GM21786 (cell line): ENCODE measurements at regions not wholly inside any gene's neighbourhood (a gene's known extent, or its start where the extent isn't known, plus 50 kb on each side); places are given as distances from the start of the nearest gene placed in this dataset.
"Not testable (repeated sequence)": the region's sequence is repeated elsewhere in the genome, so short reads cannot be mapped to it uniquely, and the experiment has no call there.

Experiments used
- ATAC-seq: cut with Tn5 transposase; IDR thresholded peaks from one replicate; pipeline ENCODE4 v1.9.1; 2021; ENCODE audit not compliant: unreplicated experiment

DNA sequence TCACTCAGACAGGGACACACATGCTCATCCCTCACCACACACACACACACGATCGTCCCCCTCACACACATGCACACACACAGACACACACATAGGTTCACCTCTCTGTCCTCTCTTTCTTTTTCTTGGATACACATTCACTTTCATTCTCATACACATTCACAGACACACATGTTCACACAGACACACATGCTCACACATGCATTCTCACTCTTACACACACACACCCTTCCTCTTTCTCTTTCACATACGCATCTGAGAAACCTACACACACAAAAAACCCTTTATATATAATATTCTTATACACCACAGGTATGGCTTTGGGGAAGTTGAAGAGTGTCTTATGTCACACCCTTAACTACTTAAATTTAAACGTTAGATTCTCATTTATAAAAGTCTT lies 248.6 kb upstream of the RUNX1 start:
- ATAC-seq, result no peak

DNA sequence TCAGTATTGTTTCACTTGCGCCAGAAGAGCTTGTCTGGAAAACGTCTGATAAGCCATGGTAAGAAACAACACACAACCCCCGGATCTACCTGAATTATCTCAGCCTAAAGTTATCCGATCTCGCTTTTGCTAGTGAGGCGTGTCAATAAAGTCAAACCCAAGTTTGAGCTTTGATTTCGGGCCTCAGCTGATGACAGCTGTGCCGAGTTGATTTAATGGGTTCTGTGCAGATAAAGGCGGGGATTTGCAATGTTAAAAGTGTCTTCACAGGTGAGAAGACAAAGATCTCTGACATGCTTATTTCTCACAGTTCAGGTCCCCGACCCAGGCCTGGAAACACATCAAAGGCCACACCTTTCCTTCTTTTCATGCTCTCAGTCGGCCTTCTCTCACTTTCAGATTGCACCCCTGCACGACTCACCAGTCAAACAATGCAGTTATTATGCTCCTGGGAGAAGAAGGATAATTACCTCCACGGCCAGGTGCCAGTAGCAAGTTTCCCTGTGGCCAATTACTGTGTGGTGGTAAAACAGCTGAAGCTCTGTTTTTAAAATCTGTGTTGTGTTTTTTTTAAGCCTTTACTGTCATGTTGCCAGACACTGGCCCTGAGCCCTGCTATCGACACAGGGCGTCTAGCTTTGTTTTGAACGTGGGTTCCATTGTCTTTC lies 245.3 kb upstream of the RUNX1 start:
- ATAC-seq, result no peak

DNA sequence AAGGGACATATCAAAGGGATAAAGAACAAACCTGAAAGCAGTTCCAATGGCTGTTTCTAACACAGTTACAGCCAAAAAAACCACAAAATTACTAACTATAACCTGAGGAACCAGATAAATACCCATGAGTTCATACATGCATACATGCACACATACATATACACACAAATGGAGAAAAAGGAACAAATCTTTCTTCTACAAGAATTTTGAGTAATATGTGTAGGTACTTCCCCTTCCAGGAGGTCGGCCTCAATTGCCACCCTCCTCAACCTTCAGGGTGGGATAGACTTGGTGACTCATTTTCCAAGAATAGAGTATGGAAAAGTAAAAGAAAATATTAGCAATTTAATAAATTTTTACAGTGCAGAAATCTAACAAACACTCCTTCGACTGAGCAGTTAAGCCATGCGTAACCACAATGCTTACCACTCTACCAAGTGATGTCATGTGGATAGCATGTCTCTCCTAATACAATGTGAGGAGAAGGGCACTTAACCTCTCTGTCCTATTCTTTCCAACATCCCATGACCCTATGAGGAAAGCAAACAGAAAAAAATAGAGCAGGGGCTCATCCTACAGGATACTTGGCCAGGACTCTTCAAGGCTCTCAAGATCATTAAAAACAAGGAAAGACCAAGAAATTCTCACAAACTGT lies 243.0 kb upstream of the RUNX1 start:
- no peak for ATAC-seq

DNA sequence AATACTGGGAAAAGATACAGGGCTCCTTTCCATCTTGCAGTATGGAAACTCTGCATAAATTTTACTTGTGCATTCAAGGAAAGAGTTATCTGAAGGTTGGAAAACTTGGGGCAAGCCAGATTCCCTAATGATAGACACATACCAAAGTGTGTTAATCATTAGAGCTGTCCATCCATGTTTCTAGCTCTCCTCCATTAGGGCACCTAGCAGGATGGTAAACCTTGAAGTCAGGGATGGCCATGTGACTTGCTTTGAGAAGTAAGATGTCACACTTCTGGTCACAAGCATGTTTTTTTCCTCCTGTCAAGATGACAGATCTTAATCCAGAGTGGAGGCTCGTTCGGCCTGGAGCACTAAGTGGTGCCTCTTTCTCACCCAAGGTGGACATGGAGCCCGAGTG lies 241.9 kb upstream of the RUNX1 start:
- ATAC-seq, result no peak

DNA sequence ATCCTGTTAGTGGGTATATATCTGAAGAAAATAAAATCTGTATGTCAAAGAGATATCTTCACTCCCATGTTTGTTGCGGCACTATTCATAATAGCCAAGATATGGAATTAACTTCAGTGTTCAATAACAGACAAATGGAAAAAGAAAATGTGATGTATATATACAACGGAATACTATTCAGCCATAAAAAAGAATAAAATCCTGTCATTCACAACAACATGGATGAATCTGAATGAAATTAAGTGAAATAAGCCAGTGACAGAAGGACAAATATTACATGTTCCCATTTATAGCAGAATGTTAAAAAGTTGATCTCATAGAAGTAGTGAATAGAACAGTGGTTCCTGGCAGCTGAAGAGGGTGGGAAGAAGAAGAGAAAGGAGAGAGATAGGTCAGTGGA lies 239.1 kb upstream of the RUNX1 start:
- no peak for ATAC-seq

DNA sequence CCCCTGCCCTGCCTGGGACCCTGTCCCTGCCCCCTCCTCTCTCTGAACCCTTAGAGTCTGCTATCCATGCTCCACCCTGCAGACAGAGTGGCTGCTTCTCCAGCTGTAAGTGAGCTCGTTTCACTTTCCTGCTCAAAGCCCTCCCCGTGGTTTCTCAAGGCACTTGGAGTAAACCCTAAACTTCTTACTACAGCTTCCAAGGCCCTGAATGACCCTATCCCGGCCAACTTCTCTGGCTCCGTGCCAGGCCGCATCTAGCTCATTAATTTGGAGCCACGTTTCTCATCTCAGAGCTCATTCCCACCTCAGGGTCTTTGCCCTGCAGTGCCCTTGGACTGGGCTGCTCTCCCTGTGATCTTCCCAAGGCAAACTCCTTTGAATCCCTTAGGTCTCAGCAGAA lies 235.1 kb upstream of the RUNX1 start:
- no peak for ATAC-seq

DNA sequence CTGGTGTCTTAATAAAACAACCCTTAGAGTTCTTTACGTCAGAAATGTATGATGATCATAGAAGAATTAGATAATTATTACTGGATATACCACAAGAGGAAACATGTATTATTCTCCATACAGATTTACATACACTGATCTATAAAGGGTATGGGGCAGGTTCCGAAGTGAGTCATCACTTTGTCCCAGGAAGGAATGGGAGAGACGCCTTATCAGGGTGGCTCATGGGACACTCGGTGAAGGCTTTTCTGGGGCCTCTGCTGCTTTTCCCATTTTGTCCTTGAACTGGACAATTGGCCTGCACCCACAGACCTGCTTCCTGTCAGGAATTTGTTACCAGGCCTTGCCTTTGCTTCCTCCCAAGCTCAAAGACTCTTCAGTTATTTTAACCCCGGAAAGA lies 233.8 kb upstream of the RUNX1 start:
- no peak for ATAC-seq

DNA sequence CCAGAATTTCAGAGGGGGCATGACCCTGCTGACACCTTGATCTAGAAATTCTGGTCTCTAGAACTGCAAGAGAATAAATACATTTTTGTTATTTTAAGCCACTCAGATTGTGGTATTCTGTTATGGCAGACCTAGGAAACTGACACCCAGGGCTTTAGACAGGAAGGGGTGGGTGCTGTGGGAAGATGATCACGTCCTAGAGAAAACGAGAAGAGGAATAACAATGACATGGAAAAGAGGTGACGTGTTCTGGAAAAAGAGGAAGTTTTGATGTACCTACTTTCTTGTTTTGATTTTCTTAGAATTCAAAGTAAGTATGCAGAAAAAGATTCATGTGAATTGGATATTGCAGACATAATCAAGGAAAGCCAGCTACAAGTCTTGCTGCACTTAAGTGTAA lies 232.9 kb upstream of the RUNX1 start:
- ATAC-seq, result no peak

DNA sequence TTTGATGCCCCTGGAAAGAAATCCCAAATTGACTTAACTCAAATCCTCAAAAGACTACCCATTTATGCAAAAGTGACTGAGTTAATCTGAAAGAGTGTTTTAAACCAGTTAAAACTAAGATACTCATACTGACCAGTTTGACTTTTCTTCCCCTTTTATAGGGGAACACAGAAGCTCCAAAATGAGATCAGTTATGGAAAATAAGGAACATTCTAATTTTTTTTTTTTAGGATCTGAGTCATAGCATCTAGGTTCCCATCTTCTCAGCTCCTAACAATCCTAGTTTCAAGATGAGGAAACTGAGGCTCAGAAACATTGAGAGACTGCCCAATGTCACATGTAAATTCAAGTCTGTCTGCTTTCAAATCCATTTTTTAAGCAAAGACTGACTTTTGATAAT lies 231.1 kb upstream of the RUNX1 start:
- no peak for ATAC-seq

DNA sequence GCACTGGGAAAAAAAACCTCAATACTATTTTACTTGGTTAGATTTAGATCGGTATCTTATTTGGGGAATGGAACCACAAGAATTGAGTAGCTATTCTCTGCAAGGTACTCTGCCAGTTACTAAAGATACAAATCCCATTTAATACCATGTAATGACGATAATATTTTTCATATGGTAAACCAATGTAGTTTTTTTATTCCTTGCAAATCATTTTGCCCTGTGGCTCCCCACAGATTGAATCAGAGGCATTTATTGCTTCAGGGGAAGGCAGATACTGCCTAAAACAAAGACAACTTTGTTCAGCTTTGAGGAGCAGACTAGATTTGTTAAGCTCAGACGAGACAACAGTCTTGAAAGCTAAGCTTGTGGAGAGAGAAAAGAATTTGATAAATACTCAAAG lies 226.7 kb upstream of the RUNX1 start:
- ATAC-seq, result no peak

DNA sequence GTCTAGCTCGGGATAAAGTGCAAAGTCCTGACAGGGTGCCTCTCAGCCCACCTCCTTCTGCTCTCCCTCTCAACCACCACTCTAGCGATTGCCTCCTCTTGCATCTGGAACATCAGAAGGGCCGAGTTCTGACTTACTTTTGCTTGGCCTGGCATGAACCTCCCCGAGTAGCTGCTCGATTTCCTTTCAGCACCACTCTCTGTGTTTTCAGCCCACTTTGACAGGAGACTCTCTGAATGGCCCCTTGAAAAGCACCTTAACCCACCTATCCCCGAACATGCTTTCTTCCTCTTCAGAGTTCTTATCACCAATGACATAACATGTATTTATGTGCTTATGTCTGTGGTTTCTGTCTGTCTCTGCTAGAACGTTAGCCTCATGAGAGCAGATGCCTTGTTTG lies 225.8 kb upstream of the RUNX1 start:
- ATAC-seq, result no peak

DNA sequence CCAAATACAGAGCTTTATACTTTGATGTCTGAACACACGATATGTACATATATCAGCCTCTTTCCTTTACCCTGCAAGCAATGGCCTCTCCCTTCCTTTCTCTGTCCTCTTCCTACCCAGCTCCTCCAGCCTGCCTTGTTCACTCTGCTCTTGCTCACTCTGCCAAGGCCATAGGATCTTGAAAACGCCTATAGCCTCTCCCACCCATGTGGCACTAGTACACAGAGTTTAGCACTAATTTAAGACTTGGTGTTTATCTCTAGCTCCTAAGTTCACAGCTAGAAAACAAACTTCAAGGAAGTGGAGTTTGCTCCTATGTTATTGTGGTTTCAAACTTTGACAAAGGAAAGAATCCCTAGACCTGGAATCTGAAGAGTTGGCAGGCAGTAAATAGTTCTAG lies 225.0 kb upstream of the RUNX1 start:
- no peak for ATAC-seq

DNA sequence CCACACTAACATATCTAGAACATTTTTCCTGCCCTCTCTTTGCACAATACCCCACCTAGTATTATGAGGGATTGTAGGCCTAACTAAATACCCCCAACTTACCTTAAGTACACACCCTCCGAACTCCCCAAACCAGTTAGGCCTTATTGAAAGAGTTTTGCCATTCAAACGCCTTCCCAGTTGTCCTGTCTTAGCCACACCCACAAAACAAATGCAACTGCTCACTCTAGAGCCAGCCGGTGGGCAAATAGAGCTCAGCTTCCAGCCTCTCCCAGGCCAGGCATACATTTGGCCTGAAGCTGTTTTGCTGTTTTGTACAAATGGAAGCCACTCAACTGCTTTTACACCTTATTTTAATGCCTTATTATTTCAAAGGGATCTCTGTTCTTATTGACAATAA lies 224.2 kb upstream of the RUNX1 start:
- ATAC-seq, result no peak

DNA sequence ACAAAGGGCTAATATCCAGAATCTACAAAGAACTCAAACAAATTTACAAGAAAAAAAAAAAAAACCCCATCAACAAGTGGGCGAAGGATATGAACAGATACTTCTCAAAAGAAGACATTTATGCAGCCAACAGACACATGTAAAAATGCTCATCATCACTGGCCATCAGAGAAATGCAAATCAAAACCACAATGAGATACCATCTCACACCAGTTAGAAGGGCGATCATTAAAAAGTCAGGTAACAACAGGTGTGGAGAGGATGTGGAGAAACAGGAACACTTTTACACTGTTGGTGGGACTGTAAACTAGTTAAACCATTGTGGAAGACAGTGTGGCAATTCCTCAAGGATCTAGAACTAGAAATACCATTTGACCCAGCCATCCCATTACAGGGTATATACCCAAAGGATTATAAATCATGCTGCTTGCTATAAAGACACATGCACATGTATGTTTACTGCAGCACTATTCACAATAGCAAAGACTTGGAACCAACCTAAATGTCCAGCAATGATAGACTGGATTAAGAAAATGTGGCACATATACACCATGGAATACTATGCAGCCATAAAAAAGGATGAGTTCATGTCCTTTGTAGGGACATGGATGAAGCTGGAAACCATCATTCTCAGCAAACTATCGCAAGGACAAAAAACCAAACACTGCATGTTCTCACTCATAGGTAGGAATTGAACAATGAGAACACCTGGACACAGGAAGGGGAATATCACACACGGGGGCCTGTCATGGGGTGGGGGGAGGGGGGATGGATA lies 222.4 kb upstream of the RUNX1 start:
- ATAC-seq, result not testable (repeated sequence)

DNA sequence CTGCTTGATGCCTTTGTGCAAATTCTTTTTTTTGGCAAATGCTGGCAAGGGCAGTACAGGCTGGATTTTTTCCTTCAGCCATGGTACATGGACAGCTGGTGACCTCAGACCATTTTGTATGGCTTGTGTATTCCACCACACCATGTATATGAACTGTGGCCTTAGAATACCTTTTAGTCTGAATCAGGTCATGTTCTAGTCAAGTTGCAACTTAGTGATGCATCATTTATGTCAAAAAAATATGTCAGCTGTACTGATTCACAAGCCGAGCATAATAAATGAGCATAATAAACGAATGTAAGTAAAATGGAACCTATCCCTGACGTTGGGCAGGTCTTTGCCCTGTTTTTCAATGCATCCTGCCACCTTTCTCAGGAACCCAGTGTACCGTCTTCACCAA lies 219.7 kb upstream of the RUNX1 start:
- no peak for ATAC-seq

DNA sequence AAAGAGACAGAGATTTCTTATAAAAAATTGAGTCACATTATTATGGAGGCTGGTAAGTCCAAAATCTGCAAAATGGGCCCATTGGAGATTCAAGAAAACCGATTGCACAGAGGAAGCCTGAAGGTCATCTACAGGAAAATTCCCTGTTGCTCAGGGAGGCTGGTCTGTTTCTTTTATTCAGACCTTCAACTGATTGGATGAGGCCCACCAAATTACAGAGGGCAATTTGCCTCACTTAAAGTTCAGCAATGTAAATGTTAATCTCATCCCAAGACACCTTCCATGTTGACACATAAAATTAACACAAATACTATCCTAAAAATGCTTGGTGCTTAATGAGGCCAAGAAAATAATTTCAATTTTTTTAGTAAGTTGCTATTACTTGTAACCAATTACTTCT lies 219.2 kb upstream of the RUNX1 start:
- no peak for ATAC-seq

DNA sequence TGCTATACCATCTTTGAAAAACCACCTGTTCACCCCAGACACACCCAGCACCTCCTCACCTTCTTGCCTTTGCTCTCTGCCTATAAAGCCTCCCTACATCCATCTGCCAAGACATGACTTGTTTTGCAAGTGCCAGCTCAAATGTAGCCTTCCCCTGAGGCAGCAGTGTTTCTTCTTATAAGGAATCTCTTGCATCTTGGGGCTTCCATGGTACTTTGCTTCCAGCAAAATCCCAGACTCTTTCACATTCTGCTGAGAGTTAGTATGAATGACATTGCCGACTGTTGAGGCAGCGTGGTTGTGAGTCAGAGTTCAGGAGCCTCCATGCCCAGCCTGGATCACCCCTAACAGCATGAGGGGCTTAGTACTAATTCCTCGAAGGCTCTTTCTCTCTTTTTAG lies 217.4 kb upstream of the RUNX1 start:
- no peak for ATAC-seq

DNA sequence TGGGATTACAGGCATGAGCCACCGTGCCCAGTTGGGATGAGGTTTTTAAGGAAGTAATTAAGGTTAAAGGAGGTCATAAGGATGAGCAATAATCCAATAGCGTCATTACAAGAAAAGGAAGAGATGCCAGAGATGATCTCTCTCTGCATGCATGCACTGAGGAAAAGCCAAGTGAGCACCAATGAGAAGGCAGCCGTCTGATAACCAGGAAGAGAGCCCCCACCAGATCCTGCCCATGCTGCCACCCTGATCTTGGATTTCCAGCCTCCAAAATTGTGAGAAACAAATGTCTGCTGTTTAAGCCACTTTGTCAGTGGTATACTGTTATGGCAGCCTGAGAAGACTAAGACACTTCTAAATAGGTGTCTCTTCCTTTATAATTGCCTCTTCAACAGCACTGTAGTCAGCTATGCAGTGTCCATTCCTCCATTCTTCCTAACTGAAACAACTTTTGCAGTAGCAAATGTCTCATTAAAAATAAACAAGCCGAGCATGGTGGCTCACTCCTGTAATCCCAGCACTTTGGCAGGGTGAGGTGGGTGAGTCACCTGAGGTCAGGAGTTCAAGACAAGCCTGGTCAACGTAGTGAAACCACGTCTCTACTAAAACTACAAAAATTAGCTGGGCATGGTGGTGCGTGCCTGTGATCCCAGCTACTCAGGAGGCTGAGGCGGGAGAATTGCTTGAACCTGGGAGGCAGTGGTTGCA lies 216.2 kb upstream of the RUNX1 start:
- no peak for ATAC-seq

DNA sequence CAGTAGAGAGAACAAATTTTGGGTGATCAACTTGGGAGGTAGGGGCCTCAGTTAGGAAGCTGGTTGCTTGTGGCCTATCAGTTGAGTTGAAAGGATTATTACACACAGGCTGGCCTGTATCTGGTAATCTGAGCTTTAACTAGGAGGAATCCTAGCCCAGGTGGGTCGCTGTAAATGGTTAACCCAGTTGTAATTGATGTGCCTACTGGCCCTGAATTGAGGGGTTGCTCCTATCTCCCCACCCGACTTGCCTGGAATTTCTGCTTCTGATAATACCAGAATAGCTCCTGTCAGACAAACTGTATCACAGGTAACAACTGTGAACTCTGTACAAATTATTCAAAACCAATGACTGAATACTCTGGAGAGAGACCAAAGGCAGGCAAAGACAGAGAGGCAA lies 210.4 kb upstream of the RUNX1 start:
- no peak for ATAC-seq

DNA sequence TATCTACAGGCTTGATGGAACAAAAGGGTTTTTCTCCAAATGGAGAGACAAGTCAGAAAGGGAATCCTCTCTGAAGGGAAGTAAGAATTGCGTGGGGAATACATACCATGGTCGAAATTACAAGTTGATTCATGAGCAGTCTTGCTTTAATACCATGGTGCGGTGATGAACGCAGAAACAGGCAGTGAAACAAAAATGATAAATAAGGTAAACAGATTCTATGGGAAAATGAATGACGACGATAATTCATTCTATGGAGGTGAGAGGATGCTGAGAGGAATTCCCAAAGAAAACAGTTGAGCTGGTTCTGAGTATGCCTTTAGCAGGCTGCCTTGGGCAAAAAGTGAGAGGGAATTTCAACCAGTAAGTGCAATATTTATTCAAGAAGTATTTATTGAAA lies 209.4 kb upstream of the RUNX1 start:
- no peak for ATAC-seq

DNA sequence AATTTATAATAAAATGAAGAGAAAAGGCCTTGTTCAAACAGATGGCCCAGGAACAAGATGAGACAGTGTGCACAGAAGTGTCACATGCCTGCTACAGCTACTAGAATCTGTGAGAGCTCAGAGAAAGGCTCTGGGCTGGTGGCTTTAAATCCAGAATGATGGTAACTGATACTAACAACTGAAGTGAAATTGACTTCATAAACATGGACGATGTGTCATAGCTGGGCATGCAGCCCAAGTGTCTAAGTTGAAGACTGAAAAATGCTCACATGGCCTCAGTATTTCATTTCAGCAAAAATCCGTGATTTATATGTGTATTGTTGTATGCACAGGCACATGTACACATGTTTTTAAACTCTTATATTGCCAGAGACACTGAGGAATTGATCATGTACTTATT lies 208.3 kb upstream of the RUNX1 start:
- ATAC-seq, result no peak

DNA sequence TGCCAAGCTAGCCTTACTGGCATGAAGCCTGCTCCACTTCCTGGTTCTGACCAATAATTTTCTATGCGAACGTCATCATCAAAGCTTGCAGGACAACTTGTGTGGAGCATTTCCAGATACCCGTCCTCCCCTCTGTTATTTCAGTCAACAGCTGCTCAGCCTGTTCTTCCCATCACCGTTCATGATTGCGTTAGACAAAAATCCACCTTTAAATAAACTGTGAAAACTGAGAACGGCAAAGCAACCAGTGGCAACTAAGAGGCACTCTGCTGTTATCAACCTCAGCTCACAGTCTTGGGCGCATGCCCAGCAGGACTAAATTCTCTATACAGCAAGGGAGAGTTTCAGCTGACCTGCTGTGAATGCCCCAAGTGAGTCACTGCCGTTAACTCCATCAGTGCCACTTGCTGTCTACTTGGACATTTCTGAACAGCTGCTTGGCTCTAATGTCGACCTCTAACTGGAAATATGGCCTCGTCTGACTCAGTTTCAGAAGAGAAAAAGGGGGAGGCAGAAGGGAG lies 207.4 kb upstream of the RUNX1 start:
- ATAC-seq, result no peak
